ENCODE measurements at regions not wholly inside any gene's neighbourhood (a gene's known extent, or its start where the extent isn't known, plus 50 kb on each side); places are given as distances from the start of the nearest gene placed in this dataset.

GRCh38 chr15:89400782-89401545 lies 66.3 kb upstream of the POLG start:
- TF ChIP-seq POLR2AphosphoS5 (IDR thresholded peaks at IDR 0.05) (no peak), CTCF (IDR thresholded peaks at IDR 0.05) (no peak)

Measured in stomach (tissue), 4 donors.